Endodermal cell (in vitro differentiated cells): ENCODE measurements at regions not wholly inside any gene's neighbourhood (a gene's known extent, or its start where the extent isn't known, plus 50 kb on each side); places are given as distances from the start of the nearest gene placed in this dataset.

Experiments
- DNase-seq: peaks from one replicate; pipeline ENCODE4 v3.0.0-alpha.2; 2017
- H3K27ac ChIP-seq: 2 replicates; pipeline ENCODE4 v1.5.1; 2013; ENCODE audit warnings: mild to moderate bottlenecking, low read depth, low read length, moderate library complexity
- H3K27me3 ChIP-seq: 2 replicates; pipeline ENCODE4 v1.6.1; 2013; ENCODE audit warnings: mild to moderate bottlenecking, low read length, moderate library complexity; ENCODE audit not compliant: insufficient read depth, control insufficient read depth, poor library complexity, severe bottlenecking
- H3K36me3 ChIP-seq: 2 replicates; pipeline ENCODE4 v1.7.0; 2013; ENCODE audit warnings: mild to moderate bottlenecking, low read length, moderate library complexity; ENCODE audit not compliant: control insufficient read depth, insufficient read depth
- H3K4me1 ChIP-seq: one replicate; pipeline ENCODE4 v1.7.0; 2013; ENCODE audit warnings: low read length; ENCODE audit not compliant: control insufficient read depth, insufficient read depth
- H3K4me3 ChIP-seq: 2 replicates; pipeline ENCODE4 v1.5.1; 2013; ENCODE audit warnings: mild to moderate bottlenecking, low read length, moderate library complexity
- H3K9ac ChIP-seq: 2 replicates; pipeline ENCODE4 v1.6.1; 2013; ENCODE audit warnings: mild to moderate bottlenecking, low read length, moderate library complexity; ENCODE audit not compliant: poor library complexity, severe bottlenecking; ENCODE audit errors: extremely low read depth
- H3K9me3 ChIP-seq: 2 replicates; pipeline ENCODE4 v1.6.1; 2013; ENCODE audit warnings: mild to moderate bottlenecking, low read length, moderate library complexity; ENCODE audit not compliant: control insufficient read depth
- H3K27ac Mint-ChIP-seq: 2 replicates; pipeline ENCODE4 v1.8.0; 2020; ENCODE audit warnings: mixed read lengths
- H3K27me3 Mint-ChIP-seq: 2 replicates; pipeline ENCODE4 v1.8.0; 2021; ENCODE audit warnings: mild to moderate bottlenecking, mixed read lengths; ENCODE audit not compliant: insufficient read depth
- H3K36me3 Mint-ChIP-seq: 2 replicates; pipeline ENCODE4 v1.8.0; 2020; ENCODE audit warnings: low read depth, mixed read lengths
- H3K4me1 Mint-ChIP-seq: 2 replicates; pipeline ENCODE4 v1.8.0; 2020; ENCODE audit warnings: mixed read lengths
- H3K4me3 Mint-ChIP-seq: 2 replicates; pipeline ENCODE4 v1.8.0; 2020; ENCODE audit warnings: mild to moderate bottlenecking, moderate library complexity, mixed read lengths
- H3K9me3 Mint-ChIP-seq: 2 replicates; pipeline ENCODE4 v1.8.0; 2020; ENCODE audit warnings: mild to moderate bottlenecking, mixed read lengths
- WGBS, 2 experiments: methylation state at CpG; one replicate each; pipeline versions ENCODE4 v1.1.5 to v1.1.7; 2013; ENCODE audit warnings: missing lambda C conversion rate in 2 of 2, mixed read lengths in 1 of 2; ENCODE audit not compliant: insufficient coverage in 1 of 2, insufficient read length in 1 of 2; 5-methylcytosine and 5-hydroxymethylcytosine counted together
- TF ChIP-seq, protein P1 (sequence below): fragments of 200-600 bp; sonication (generic); conservative IDR thresholded peaks from 2 replicates; pipeline ENCODE4 v1.5.0; 2021; ENCODE audit warnings: antibody characterized with exemption, mild to moderate bottlenecking

DNA sequence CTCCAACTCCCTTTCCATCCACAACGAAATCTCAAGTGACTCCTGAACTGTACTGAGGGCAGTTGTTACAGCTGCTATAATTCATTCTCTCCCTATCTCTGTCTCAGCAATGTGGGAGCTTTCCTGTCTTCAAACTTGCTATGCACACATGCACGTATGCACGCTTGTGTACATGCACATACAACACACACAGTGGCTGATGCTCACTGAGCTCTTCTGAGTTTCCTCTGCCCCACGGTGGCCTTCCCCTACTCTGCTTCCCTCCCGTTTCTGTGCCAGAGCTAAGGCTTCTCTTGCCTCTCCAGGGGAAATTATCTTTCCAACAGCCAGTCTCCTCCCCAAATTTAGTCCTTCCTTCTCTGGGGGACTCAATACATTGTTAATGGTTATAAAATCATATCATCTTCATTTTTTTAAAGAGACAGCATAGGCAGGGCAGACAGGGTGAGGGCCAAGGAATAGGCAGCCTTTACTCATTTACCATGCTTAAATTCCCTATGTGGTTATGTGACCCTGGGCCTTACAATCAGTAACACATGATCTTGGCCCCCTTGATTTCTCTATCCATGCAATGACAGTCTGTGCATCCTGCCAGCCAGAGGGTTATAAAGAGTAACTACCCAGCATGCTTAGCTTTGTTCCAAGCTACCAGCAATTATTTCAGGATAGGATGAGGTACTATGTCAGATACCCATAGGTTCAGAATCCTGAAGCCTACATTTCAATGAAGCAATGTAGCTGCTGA is 111.9 kb upstream of the HMGA2 start:
- Mint-ChIP-seq H3K27me3 (peaks cover 88% of the 10 kb centered on the region), H3K27ac (no peak overlapping the region), H3K9me3 (no peaks in the 10 kb centered on the region), H3K4me1 (peaks cover 15% of the 10 kb centered on the region), H3K4me3 (no peak overlapping the region), H3K36me3 (no peaks in the 10 kb centered on the region)
- no peaks in the 10 kb centered on the region for H3K36me3 ChIP-seq
- H3K9ac ChIP-seq, result no peak overlapping the region
- no peak overlapping the region for H3K4me3 ChIP-seq
- peaks cover 3% of the 10 kb centered on the region for H3K4me1 ChIP-seq
- no peak for DNase-seq
- H3K9me3 ChIP-seq, result peaks cover under 1% of the 10 kb centered on the region
- no peak overlapping the region for H3K27ac ChIP-seq
- WGBS, 2 experiments, result 91 to 96% methylated on average over 4 to 5 of the region's 5 CpGs
- TF ChIP-seq, protein P1, sequence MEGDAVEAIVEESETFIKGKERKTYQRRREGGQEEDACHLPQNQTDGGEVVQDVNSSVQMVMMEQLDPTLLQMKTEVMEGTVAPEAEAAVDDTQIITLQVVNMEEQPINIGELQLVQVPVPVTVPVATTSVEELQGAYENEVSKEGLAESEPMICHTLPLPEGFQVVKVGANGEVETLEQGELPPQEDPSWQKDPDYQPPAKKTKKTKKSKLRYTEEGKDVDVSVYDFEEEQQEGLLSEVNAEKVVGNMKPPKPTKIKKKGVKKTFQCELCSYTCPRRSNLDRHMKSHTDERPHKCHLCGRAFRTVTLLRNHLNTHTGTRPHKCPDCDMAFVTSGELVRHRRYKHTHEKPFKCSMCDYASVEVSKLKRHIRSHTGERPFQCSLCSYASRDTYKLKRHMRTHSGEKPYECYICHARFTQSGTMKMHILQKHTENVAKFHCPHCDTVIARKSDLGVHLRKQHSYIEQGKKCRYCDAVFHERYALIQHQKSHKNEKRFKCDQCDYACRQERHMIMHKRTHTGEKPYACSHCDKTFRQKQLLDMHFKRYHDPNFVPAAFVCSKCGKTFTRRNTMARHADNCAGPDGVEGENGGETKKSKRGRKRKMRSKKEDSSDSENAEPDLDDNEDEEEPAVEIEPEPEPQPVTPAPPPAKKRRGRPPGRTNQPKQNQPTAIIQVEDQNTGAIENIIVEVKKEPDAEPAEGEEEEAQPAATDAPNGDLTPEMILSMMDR, result no peak
- peaks cover 57% of the 10 kb centered on the region for H3K27me3 ChIP-seq

- Mint-ChIP-seq H3K27me3 (peaks cover 92% of the 10 kb centered on the region), H3K4me1 (peaks cover 19% of the 10 kb centered on the region)
- peak; percentile 74 for DNase-seq
Measured at GRCh38 chr12:65715961-65716360, 108.3 kb upstream of the HMGA2 start.

GRCh38 chr12:65720136-65721130 is 103.8 kb upstream of the HMGA2 start:
- no peak overlapping the region for H3K9ac ChIP-seq
- H3K9me3 Mint-ChIP-seq, result peaks cover 4% of the 10 kb centered on the region
- no peak overlapping the region for H3K4me3 Mint-ChIP-seq
- H3K27me3 Mint-ChIP-seq, result peaks cover 69% of the 10 kb centered on the region
- peak; percentile 45 for DNase-seq
- WGBS, 2 experiments, result 91% methylated on average over 12 to 15 of the region's 15 CpGs
- H3K27me3 ChIP-seq, result peaks cover 57% of the 10 kb centered on the region
- H3K9me3 ChIP-seq, result no peaks in the 10 kb centered on the region
- TF ChIP-seq, protein P1, result no peak
- peaks cover 34% of the 10 kb centered on the region for H3K4me1 Mint-ChIP-seq
- H3K36me3 ChIP-seq, result no peaks in the 10 kb centered on the region
- no peak overlapping the region for H3K27ac ChIP-seq
- no peaks in the 10 kb centered on the region for H3K36me3 Mint-ChIP-seq
- H3K4me3 ChIP-seq, result no peak overlapping the region
- no peak overlapping the region for H3K27ac Mint-ChIP-seq
- H3K4me1 ChIP-seq, result peaks cover under 1% of the 10 kb centered on the region

More at GRCh38 chr12:65715961-65716360, 108.3 kb upstream of the HMGA2 start:
- Mint-ChIP-seq H3K27ac (no peak overlapping the region), H3K9me3 (peaks cover 4% of the 10 kb centered on the region), H3K36me3 (no peaks in the 10 kb centered on the region), H3K4me3 (no peak overlapping the region)
- 46 to 56% methylated on average over 1 to 4 of the region's 5 CpGs for WGBS, 2 experiments
- Histone ChIP-seq H3K27me3 (peaks cover 85% of the 10 kb centered on the region), H3K4me1 (peaks cover 3% of the 10 kb centered on the region), H3K9ac (no peak overlapping the region), H3K9me3 (no peaks in the 10 kb centered on the region), H3K4me3 (no peak overlapping the region), H3K36me3 (no peaks in the 10 kb centered on the region), H3K27ac (no peak overlapping the region)
- TF ChIP-seq, protein P1, result no peak
